H9 (cell line): ENCODE measurements at regions not wholly inside any gene's neighbourhood (a gene's known extent, or its start where the extent isn't known, plus 50 kb on each side); places are given as distances from the start of the nearest gene placed in this dataset.

Experiments
- DNase-seq: peaks from one replicate; pipeline ENCODE4 v3.0.0-alpha.2; 2017
- H2AFZ ChIP-seq: one replicate; pipeline ENCODE4 v1.6.1; 2013; ENCODE audit warnings: mild to moderate bottlenecking, low read length, control low read depth, moderate library complexity
- H2AK5ac ChIP-seq: 2 replicates; pipeline ENCODE4 v1.6.1; 2013; ENCODE audit warnings: low read length, control low read depth, mixed read lengths; ENCODE audit not compliant: insufficient read length
- H2BK120ac ChIP-seq: one replicate; pipeline ENCODE4 v1.6.1; 2013; ENCODE audit warnings: low read depth, mild to moderate bottlenecking, low read length, control low read depth, inconsistent platforms; ENCODE audit not compliant: poor library complexity, severe bottlenecking
- H2BK12ac ChIP-seq: 2 replicates; pipeline ENCODE4 v1.6.1; 2013; ENCODE audit warnings: low read length, control low read depth, mixed read lengths, low read depth; ENCODE audit not compliant: insufficient read length
- H2BK15ac ChIP-seq: 2 replicates; pipeline ENCODE4 v1.6.1; 2013; ENCODE audit warnings: low read depth, low read length, control low read depth
- H2BK20ac ChIP-seq: one replicate; pipeline ENCODE4 v1.6.1; 2013; ENCODE audit warnings: low read depth, mild to moderate bottlenecking, low read length, control low read depth, inconsistent platforms; ENCODE audit not compliant: poor library complexity, severe bottlenecking
- H2BK5ac ChIP-seq: 2 replicates; pipeline ENCODE4 v1.6.1; 2013; ENCODE audit warnings: low read length, control low read depth, mixed read lengths; ENCODE audit not compliant: insufficient read length
- H3K14ac ChIP-seq: 2 replicates; pipeline ENCODE4 v1.6.1; 2013; ENCODE audit warnings: low read length, control low read depth; ENCODE audit not compliant: insufficient read depth
- H3K18ac ChIP-seq: 2 replicates; pipeline ENCODE4 v1.6.1; 2013; ENCODE audit warnings: low read depth, mild to moderate bottlenecking, mixed read lengths, low read length, control low read depth; ENCODE audit not compliant: insufficient read length
- H3K23ac ChIP-seq: 2 replicates; pipeline ENCODE4 v1.6.1; 2013; ENCODE audit warnings: low read length, control low read depth, mixed read lengths, low read depth; ENCODE audit not compliant: insufficient read length
- H3K23me2 ChIP-seq: 2 replicates; pipeline ENCODE4 v1.6.1; 2013; ENCODE audit warnings: low read depth, mild to moderate bottlenecking, mixed read lengths, low read length, control low read depth; ENCODE audit not compliant: insufficient read length, poor library complexity, severe bottlenecking
- H3K27ac ChIP-seq: 2 replicates; pipeline ENCODE4 v1.5.1; 2013; ENCODE audit warnings: low read length, control low read depth, mixed read lengths, low read depth; ENCODE audit not compliant: insufficient read length
- H3K27me3 ChIP-seq: 2 replicates; pipeline ENCODE4 v1.6.1; 2013; ENCODE audit warnings: low read length, control low read depth, inconsistent platforms; ENCODE audit not compliant: insufficient read depth
- H3K4ac ChIP-seq: 2 replicates; pipeline ENCODE4 v1.6.1; 2013; ENCODE audit warnings: low read depth, mild to moderate bottlenecking, control low read depth, inconsistent platforms, low read length, moderate library complexity
- H3K4me1 ChIP-seq: 2 replicates; pipeline ENCODE4 v1.6.1; 2013; ENCODE audit warnings: low read length, control low read depth, inconsistent platforms; ENCODE audit not compliant: insufficient read depth
- H3K4me2 ChIP-seq: 2 replicates; pipeline ENCODE4 v1.6.1; 2013; ENCODE audit warnings: low read length, control low read depth, mixed read lengths; ENCODE audit not compliant: insufficient read length, insufficient read depth
- H3K56ac ChIP-seq: 2 replicates; pipeline ENCODE4 v1.6.1; 2013; ENCODE audit warnings: low read depth, mild to moderate bottlenecking, mixed read lengths, low read length, control low read depth; ENCODE audit not compliant: insufficient read length
- H3K79me1 ChIP-seq: 2 replicates; pipeline ENCODE4 v1.6.1; 2013; ENCODE audit warnings: low read depth, mild to moderate bottlenecking, moderate library complexity, low read length, control low read depth, inconsistent platforms; ENCODE audit not compliant: insufficient read depth, poor library complexity, severe bottlenecking
- H3K79me2 ChIP-seq: 2 replicates; pipeline ENCODE4 v1.6.1; 2013; ENCODE audit warnings: low read length, control low read depth, inconsistent platforms; ENCODE audit not compliant: insufficient read depth
- H3K9ac ChIP-seq: 2 replicates; pipeline ENCODE4 v1.6.1; 2013; ENCODE audit warnings: low read length, control low read depth, mixed read lengths; ENCODE audit not compliant: insufficient read length; ENCODE audit errors: extremely low read depth
- H3K9me3 ChIP-seq: one replicate; pipeline ENCODE4 v1.6.1; 2013; ENCODE audit warnings: low read depth, low read length, inconsistent platforms; ENCODE audit not compliant: control insufficient read depth
- H3T11ph ChIP-seq: one replicate; pipeline ENCODE4 v1.6.1; 2013; ENCODE audit warnings: mild to moderate bottlenecking, low read length, control low read depth, inconsistent platforms
- H4K20me1 ChIP-seq: one replicate; pipeline ENCODE4 v1.6.1; 2013; ENCODE audit not compliant: control insufficient read depth, insufficient read length, insufficient read depth
- H4K5ac ChIP-seq: 2 replicates; pipeline ENCODE4 v1.6.1; 2013; ENCODE audit warnings: low read depth, mild to moderate bottlenecking, mixed read lengths, low read length, control low read depth; ENCODE audit not compliant: insufficient read length
- H4K8ac ChIP-seq: replicated peaks from 2 replicates; pipeline ENCODE4 v1.6.1; 2013; ENCODE audit warnings: low read length, control low read depth, mixed read lengths, low read depth; ENCODE audit not compliant: insufficient read length
- H4K91ac ChIP-seq: 2 replicates; pipeline ENCODE4 v1.6.1; 2013; ENCODE audit warnings: low read depth, mild to moderate bottlenecking, moderate library complexity, mixed read lengths, low read length, control low read depth; ENCODE audit not compliant: insufficient read length
- H3K27ac Mint-ChIP-seq, 3 experiments: 2 replicates in 2 of 3; 3 replicates in 1 of 3; pipeline ENCODE4 v1.8.0; 2020 to 2021; ENCODE audit warnings: mixed read lengths in 3 of 3, mild to moderate bottlenecking in 1 of 3, moderate library complexity in 1 of 3
- H3K27me3 Mint-ChIP-seq: 2 replicates; pipeline ENCODE4 v1.8.0; 2021; ENCODE audit warnings: low read depth, mild to moderate bottlenecking, moderate library complexity, mixed read lengths
- H3K36me3 Mint-ChIP-seq, 3 experiments: 2 replicates in 2 of 3; 3 replicates in 1 of 3; pipeline ENCODE4 v1.8.0; 2020 to 2021; ENCODE audit warnings: low read depth in 3 of 3, mixed read lengths in 3 of 3; ENCODE audit not compliant: insufficient read depth in 1 of 3
- H3K4me1 Mint-ChIP-seq, 2 experiments: 2 replicates each; pipeline ENCODE4 v1.8.0; 2020; ENCODE audit warnings: mixed read lengths in 2 of 2
- H3K4me3 Mint-ChIP-seq, 2 experiments: 2 replicates in 1 of 2; 3 replicates in 1 of 2; pipeline ENCODE4 v1.8.0; 2020 to 2021; ENCODE audit warnings: mild to moderate bottlenecking in 2 of 2, mixed read lengths in 2 of 2, moderate library complexity in 1 of 2
- H3K9me3 Mint-ChIP-seq, 2 experiments: 2 replicates in 1 of 2; 3 replicates in 1 of 2; pipeline ENCODE4 v1.8.0; 2020; ENCODE audit warnings: mild to moderate bottlenecking in 2 of 2, mixed read lengths in 2 of 2, moderate library complexity in 1 of 2
- TF ChIP-seq, protein P1 (sequence below): fragments of 200-600 bp; sonication (generic); conservative IDR thresholded peaks from 3 replicates; pipeline ENCODE4 v1.8.0; 2021; ENCODE audit warnings: antibody characterized with exemption, mild to moderate bottlenecking

DNA sequence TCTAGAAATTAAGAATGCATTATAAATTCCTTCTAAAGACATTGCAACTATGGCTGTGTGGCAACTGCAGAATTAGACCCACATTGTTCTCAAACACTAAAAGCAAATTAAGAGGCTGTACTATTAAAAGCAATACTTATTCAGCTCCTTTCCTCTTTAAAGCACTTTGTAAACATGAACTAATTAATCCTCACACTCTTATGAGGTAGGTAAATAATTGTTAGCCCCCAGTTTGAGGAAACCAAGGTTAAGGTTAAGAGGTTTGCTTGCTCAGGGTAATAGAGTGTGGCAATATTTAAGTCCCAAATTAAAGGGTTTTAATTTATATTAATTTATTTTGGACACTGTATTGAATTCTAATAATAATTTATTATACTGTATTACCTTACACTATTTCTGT, 553.8 kb downstream of the LRRIQ3 start:
- Histone ChIP-seq H2BK15ac (no peak overlapping the region), H4K91ac (no peak overlapping the region), H3K27me3 (no peaks in the 10 kb centered on the region), H3K9ac (no peak overlapping the region), H3K14ac (no peak overlapping the region), H4K8ac (no peak overlapping the region), H3K4me1 (no peaks in the 10 kb centered on the region), H2AFZ (no peak overlapping the region), H3T11ph (no peak overlapping the region), H2BK12ac (no peak overlapping the region), H3K4ac (no peak overlapping the region), H2BK20ac (no peak overlapping the region), H3K4me2 (no peak overlapping the region), H3K23me2 (no peaks in the 10 kb centered on the region), H4K5ac (no peak overlapping the region), H2BK120ac (no peak overlapping the region), H2BK5ac (no peak overlapping the region), H2AK5ac (no peak overlapping the region), H4K20me1 (no peaks in the 10 kb centered on the region), H3K79me1 (no peaks in the 10 kb centered on the region), H3K79me2 (no peaks in the 10 kb centered on the region), H3K23ac (no peak overlapping the region), H3K27ac (no peak overlapping the region), H3K56ac (no peak overlapping the region), H3K9me3 (no peaks in the 10 kb centered on the region), H3K18ac (no peak overlapping the region)
- TF ChIP-seq, protein P1, sequence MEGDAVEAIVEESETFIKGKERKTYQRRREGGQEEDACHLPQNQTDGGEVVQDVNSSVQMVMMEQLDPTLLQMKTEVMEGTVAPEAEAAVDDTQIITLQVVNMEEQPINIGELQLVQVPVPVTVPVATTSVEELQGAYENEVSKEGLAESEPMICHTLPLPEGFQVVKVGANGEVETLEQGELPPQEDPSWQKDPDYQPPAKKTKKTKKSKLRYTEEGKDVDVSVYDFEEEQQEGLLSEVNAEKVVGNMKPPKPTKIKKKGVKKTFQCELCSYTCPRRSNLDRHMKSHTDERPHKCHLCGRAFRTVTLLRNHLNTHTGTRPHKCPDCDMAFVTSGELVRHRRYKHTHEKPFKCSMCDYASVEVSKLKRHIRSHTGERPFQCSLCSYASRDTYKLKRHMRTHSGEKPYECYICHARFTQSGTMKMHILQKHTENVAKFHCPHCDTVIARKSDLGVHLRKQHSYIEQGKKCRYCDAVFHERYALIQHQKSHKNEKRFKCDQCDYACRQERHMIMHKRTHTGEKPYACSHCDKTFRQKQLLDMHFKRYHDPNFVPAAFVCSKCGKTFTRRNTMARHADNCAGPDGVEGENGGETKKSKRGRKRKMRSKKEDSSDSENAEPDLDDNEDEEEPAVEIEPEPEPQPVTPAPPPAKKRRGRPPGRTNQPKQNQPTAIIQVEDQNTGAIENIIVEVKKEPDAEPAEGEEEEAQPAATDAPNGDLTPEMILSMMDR, result no peak
- Mint-ChIP-seq H3K27ac (no peak overlapping the region), H3K36me3 (no peaks in the 10 kb centered on the region), H3K9me3 (no peaks in the 10 kb centered on the region), H3K4me1 (no peaks in the 10 kb centered on the region), H3K4me3 (no peak overlapping the region), H3K27me3 (no peaks in the 10 kb centered on the region)
- no peak for DNase-seq
